GM19035 (cell line): ENCODE measurements at regions not wholly inside any gene's neighbourhood (a gene's known extent, or its start where the extent isn't known, plus 50 kb on each side); places are given as distances from the start of the nearest gene placed in this dataset.

ENCODE experiments used
- ATAC-seq: cut with Tn5 transposase; IDR thresholded peaks from one replicate; pipeline ENCODE4 v1.9.1; 2021; ENCODE audit not compliant: unreplicated experiment

DNA sequence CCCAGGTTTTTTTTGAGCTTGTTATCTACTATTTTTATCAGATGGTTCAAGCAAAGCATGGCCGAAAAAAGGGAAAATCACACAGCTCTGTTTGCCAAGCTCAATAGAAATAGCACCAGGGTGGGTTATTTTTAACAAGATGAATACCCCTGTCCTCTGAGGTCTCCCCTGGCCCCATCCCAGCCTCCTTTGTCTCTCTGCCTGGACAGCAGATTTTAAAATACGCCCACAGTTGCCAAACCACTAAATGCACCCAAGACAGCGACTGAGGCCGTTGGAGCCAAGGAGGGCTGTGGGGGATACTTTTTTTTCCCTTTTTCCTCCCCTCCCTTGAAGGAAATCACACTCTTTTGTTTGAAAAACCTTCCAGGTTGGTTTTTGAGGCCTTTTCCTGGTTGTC, 106.6 kb downstream of the VEGFA start:
- no peak for ATAC-seq

DNA sequence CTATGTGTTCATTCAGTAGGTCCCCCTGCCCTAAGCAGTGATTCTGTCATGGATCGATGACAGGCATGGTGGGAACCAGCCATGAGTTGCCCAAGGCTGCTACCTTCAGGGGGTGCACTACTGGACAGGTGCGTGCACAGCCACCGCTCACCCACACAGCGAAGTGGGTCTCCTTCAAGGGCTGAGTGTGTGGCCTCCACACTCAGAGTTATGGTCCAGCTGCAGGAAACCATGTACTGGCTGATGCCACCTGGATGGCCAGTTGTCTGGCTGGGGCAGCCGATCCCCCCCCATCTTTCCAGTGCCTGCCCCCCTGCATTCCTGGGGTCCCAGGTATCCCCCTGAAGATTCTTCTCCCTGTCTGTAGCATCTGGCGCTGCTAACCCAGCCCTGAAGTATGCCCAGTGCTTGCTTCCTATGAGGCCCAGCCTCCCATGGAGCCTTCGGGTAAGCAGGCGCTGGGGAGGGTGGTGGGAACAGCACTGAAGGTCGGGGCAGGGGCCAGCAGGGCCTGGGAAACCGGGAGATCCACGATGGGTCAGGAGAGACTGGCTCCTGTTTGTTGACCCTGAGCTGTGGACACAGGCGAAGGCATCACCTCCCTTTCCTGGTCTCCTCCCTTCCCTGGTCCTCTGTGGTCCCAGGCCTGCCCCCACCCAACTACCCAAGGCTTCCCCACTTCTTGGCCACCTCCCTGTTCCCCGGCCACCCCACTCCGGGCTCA, 106.0 kb downstream of the VEGFA start:
- no peak for ATAC-seq

DNA sequence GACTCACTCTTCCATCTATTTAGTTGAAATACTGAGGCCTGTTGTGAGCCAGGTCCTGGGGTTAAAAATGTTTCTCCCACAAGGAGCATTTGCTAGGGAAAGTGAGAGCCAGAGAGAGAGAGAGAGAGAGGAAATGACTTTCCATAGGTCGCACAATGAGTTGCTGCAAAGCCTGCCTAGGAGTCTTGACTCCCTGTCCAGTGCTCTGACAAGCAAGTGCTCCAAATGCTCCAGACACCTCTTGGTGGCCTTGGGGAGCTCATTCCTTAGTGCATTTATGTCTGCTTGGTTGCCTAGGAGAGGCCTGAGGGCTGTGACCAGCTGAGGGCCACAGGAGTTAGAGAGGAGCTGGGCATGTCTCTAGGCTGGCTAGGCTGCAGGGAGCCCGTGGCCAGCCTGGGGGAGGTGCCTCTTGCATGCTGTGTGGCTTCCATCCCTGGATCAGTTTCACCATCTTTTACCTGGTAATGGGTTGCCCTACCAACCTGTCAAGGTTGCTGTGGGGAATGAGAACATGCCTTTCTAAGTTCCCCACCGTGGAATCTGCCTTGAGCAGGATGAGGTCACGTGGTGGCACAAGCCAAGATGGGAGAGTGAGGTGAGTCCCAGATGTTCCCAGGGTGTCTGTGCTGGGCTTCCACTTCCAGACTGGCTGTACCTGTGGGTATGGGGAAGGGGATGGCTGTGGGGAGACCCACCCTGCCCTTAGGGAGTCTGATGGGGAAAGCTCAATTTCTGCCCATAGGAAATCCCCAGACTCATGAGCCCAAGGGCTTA, 105.0 kb downstream of the VEGFA start:
- no peak for ATAC-seq

DNA sequence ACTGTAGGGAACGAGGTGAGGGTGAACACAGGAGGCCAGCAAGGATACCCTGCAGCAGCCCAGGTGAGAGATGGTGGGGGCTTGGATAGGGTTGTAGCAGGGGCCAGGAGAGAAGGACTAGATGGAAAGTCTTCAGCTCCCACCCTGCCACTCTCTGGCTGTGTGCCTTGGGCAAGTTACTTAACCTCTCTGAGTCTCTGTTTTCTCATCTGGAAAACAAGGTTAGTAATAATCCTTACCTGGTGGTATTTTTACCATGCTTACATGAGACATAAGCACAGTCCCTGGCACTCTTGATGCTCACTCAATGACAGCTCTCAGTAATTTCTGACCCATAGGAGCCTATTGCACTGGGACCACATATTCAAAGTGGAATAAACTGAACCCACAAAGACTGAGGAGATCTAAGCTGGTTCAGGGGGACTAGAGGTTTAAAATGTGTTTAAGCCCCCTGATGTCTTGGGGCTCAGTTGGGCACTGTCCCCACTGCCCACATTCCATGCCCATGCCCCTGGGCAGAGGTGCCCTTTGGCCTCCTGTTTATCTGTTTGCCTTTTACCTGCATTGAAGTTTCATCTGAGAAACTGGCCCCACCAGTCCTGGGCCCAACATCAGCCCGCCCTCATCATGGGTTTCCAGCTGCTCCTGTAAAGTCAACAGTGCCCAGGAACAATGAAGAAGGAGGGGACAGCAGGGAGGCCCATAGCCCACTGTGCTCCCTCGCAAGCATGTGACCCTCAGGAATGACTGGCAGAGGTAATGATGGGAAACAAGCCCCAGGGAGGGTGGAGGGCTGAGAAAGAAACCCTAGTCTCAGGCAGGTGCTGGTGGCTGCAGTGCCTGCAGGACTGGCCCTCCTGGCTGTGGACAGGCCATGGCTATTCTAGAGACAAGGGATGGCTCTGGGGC, 104.0 kb downstream of the VEGFA start:
- no peak for ATAC-seq

DNA sequence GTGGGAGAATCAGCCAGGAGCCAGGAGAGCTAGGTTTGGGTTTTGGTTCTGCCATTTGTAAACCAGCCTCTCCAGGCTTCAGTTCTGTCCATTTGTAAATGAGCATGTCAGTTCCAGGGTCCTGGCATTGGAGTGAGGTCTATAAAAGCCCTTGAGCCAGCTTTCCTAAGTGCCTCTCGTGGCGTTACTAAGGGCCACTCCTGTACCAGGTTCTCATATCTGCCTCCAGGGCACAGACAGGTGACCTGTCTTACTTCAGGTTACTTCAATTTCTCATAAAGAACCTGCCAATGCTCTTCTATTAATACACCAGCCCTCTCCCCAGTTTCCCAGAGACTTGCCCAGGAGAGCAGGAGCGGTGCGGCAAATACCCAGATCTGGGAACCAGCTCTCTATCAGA, 101.9 kb downstream of the VEGFA start:
- ATAC-seq: no peak

DNA sequence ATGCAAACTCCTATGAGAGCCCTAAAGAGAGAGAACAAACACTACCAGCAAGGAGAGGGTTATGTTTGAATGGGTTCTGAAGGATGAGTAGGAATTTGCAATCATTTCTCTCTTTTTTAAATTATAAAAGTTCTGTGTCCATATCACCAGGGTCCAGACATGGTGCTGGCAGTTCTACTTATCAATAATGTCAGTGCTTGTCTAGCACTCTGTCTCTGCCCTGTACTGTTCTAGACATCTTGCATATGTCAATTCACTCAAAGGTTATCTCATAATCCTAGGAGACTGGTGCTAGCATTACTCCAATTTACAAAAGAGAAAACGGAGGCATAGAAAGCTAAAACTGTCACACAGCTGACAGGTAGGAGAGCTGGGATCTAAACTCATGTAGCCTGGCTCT, 101.3 kb downstream of the VEGFA start:
- ATAC-seq: no peak

DNA sequence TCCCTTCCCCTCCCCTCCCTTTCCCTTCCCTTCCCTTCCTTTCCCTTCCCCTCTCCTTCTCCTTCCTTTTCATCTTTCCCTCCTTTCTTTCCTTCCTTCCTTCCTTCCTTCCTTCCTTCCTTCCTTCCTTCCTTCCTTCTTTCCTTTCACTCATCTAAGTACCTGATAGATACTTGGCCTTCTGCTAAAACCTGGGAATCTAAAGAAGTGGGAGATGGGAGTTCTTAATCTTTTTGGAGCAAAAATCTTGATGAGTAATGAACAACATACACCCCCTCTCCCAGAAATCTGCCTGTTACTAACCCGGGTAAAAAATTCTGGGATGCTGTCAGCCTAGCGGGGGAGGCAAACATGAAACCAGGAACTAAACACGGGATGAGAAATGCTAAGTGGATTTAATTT, 100.7 kb downstream of the VEGFA start:
- no peak for ATAC-seq

DNA sequence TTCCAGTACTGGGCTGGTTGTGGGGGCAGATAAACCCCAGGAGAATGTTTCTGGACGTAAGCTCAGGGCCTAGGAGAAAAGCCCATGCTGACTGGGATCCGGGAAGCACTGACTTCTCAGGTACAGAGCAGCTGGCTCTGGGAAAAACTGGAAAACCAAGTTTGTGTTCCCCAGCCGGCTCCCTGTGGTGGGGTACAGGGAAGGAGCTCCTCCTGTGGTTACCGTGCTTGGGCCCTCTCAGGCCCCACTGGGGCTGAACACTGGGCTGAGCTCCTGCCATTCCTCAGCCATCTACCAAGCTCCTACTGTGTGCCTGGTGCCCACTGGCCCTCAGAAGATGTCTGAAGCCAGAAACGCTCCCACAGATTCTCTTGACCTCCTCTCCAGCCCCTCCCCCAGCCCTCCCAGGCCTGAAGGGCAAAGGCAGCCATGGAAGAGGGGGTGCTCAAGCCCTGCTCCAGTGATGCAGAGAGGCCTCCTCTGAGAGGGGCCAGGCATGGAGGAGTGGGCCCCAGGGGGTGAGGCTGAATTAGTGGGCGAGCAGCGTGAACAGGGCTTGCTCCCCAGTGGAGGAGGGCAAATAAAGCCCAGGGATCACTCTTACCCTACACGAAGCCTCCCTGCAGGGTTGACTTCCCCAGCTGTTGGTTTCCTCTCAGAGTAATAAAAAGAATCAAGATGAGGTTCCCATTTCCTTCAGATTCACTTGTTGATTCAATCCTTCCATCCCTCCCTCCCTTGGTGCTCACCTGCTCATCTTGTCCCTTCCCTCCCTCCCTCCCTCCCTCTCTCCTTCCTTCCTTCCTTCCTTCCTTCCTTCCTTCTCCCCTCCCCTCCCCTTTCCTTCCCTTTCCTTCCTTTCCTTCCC, 100.0 kb downstream of the VEGFA start:
- no peak for ATAC-seq

DNA sequence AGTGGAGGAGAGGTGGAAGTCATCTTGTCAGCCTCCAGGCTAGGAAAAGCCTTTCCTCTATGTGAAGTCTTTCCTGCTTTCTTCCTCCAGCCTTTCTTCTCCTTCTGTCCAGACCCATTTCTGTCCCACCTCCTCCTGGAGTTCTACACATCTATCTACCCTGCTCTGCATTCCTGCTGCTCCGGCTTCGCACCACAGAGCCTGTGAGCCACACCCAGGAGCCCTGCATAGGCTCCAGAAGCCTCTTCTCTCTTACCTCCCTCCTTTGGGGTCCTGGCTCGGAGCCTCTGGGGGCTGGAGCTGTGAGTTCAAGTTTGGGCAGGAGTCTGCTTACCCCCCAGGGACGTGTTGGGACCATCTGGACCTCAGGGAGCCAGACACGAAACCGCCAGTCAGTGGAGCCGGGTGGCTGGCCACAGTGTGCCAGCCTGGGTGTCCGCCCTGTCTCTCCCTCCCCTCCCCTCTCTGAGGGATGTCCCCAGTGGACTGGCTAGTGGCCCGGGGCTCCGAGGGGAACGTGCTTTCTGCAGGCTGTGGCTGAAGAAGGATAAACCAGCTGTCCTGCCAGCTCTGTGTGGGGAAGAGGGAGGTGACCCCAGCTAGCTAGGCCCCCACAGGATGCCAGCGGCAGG, 99.2 kb downstream of the VEGFA start:
- ATAC-seq: no peak

DNA sequence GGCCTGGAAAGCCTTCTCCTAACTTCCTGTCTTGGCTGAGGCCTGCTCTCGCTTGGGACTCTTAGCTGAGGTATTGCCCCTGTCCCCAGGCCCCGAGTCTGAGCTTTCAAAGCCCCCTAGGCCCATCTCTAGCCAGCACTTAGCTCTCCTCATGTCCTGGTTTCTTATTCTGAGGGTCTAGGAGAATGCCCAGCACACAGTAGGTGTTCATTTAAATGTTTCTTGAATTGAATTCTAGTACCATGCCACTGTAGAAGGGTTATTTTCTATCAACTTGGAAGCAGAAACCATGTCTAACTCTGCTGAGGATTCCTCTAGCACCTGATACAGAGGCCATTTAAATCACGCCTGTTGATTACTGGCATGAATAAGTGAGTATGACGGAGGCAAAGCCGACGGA, 98.5 kb downstream of the VEGFA start:
- ATAC-seq: no peak

DNA sequence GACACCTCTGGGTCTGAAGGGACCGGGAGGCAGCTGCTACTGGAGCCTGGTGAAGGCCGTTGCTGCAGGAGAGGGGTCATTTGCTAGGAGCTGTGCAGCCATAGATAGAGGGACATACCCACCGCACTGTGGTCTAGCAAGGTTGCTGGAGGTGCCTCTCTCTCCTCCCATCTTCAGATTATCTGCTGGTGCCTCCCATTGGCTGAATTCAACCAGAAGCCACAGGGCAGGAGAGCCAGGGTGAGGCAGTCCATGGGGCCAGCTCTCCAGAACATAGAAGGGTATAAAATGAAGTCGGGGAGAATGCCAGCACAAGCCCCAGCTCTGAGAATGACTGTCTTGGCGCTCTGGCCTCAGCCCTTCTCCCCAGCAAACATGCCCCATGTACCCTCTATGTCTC, 98.0 kb downstream of the VEGFA start:
- ATAC-seq: no peak

DNA sequence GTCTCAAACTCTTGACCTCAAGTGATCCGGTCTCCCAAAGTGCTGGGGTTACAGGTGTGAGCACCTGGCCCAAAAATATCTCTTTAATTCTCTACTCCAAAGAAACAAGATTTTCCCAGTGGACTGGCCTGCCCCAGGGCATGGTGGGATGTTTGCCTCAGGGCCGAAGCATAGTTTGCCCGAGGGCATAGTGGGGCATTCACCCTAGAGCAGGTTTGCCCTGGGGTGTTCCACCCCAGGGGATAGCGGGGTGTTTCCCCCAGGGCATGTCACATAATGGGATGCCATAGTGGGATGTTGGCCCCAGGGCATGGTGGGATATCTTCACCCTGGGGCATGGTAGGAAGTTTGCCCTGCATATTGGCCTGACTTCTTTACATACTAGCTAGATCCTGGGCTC, 97.2 kb downstream of the VEGFA start:
- no peak for ATAC-seq

DNA sequence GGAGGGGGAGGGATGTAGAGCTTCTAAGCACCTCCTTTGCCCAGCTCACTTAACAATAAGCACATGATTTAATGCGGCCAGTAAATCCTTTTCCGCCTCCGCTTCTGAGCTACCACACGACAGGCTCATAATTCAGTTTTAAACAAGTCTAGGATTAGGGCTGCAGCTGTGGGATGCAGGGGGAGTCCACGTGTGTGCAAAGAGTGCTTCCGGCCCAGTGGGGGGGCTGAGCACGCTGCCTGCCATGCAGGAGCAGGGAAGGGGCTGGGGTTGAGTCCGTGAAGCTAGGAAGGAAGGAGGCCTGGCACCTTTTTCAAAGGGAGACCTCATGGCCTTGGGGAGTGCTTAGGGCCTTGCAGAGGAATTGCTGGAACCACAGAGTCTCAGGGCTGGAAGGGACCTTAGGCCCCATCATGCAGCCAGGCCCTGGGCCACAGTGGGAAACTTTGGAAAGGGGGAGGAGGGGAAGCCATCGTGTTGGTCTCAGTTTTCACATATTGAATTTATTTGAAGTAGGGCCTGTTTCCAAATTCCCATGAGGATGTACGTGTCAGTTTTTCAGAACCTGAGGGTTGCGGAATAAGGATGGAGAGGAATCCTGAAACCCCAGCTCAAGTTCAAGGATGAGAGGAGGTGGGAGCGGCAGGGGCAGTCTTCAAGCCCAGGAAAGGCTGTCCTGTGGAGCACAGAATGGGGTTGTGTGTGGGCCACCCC, 96.1 kb downstream of the VEGFA start:
- ATAC-seq: no peak

DNA sequence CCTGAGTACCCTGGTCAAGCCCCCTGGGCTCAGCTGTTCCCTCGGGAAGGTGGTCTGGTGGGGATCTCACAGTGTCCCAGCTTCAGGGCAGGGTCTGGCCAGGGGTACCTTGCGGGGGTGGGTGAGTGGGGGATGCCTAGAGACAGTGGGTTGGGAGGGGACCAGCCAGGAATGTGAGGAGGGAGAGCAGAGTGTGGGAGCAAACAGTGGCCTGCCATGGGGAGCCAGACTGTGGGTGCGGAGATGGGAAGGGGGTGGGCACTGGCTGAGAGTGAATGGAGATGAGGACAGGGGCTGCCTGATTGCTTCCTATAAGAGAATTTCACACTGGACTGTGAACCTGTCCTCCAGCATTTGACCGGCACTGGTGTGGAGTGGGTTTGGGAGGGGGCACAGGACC, 95.1 kb downstream of the VEGFA start:
- ATAC-seq: no peak

DNA sequence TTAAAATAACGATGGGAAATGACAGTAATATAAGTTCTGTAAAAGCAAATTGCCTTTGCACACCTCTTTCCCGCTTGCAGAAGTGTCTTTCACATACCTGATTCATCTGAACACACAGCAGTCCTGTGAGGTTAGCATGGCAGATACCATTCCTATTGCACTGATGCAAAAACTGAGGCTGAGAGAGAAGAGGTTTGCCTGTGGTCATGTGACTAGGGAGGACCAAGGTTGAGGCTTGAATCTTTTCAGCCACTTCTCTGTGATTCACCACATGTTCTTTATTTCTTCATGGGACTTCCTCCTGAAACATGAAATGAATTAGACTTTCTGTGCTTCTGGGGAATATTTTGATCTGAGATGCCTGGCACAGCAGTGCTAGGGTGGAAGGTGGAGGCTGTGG, 92.9 kb downstream of the VEGFA start:
- no peak for ATAC-seq

DNA sequence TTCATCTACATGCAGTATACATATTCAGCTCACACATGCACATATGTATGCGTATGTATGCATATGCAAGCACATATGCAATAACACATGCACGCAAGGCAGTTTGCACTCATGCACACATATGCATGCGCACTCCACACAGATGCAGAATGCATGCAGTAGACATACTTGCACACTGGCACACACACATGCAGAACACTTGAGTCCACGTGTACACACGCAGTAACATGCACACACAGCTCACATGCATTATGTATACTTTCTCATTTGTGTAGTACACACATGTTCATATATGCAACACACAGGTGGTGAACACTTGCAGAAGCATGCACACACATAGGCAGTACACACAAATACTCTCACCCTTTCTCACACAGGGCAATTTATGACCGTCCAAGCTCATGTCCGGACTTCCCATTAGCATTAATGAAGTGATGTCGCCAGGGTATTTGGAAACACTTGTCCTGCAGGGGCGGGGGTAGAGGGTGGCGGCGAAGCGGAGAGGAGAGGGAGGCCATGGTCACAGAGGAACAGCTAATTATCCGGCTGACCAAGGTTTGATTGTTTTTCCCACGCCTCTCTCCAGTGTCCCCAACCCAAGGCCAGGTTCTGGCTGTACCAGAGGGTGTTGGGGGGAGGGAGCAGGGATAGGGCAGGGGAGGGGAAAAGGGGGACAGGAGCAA, 91.3 kb downstream of the VEGFA start:
- no peak for ATAC-seq

DNA sequence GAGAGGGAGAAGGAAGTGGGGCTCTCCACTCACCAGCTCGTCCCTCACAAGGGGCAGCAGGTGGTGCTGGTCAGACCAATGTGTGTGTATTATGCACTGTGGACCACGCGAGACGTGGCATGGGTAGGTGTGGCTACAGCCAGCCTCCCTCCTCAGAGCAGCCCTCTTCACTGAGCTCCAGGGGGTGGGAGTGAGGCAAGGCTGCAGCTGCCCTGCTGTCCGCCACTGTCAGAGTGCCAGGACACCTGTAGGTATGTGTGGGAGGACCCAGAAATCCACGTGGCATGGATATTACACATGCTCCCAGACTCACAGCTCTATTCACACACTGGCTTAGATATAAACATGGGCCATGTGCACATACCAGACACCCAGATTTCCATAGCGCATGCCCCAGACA, 90.3 kb downstream of the VEGFA start:
- no peak for ATAC-seq

DNA sequence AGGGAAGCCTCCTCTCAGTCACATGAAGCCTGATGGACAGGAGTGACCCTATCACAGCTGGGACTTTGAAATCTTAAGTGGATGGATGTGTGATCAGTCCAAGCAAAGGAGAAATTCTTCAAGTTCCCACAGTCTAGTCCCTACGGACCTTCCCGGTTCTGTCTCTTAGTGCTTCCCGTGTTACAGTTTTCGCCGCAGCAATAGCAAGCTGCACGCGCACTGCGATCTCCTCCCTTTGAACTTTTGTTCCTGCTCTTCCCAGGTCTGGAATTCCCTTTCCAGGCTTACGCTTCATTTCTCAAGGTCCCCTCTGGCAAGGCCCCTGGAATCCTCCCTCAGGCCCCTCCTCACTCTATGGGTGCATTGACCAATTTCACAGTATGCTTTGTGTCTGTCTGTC, 89.2 kb downstream of the VEGFA start:
- no peak for ATAC-seq
